Right lobe of liver (tissue), 6 donors: ENCODE measurements at regions not wholly inside any gene's neighbourhood (a gene's known extent, or its start where the extent isn't known, plus 50 kb on each side); places are given as distances from the start of the nearest gene placed in this dataset.

Experiments
- ATAC-seq, 4 donors: fragments of 200-7000 bp; cut with Tn5 transposase; one replicate each; pipeline ENCODE4 v1.9.1; 2020; ENCODE audit warnings: mild to moderate bottlenecking in 4 of 4, moderate library complexity in 4 of 4
- DNase-seq, 3 donors: peaks; one replicate each; pipeline ENCODE4 v3.0.0-alpha.2; 2020
- H3K27ac ChIP-seq, 3 donors: fragments of 200-600 bp; one replicate each; pipeline ENCODE4 v1.8.0; 2022
- H3K27me3 ChIP-seq, 2 donors: fragments of 200-600 bp; one replicate each; pipeline ENCODE4 v1.8.0; 2022
- H3K36me3 ChIP-seq, 4 donors: fragments of 200-600 bp; sonication (generic) in 1 of 4; one replicate each; pipeline versions ENCODE4 v1.5.1 to v1.8.0; 2017 to 2022; ENCODE audit warnings: control low read depth in 1 of 4
- H3K4me1 ChIP-seq, 4 donors: fragments of 200-600 bp; sonication (generic) in 1 of 4; one replicate each; pipeline versions ENCODE4 v1.5.1 to v1.8.0; 2017 to 2022; ENCODE audit warnings: control low read depth in 1 of 4
- H3K4me3 ChIP-seq, 3 donors: fragments of 200-600 bp; one replicate each; pipeline ENCODE4 v1.8.0; 2022
- H3K9me3 ChIP-seq, 4 donors: fragments of 200-600 bp; sonication (generic) in 1 of 4; one replicate each; pipeline versions ENCODE4 v1.5.1 to v1.8.0; 2017 to 2022; ENCODE audit warnings: control low read depth in 1 of 4
- POLR2A ChIP-seq: fragments of 450-650 bp; IDR thresholded peaks from one replicate; pipeline ENCODE4 v1.6.1; 2017; ENCODE audit warnings: antibody characterized with exemption, mild to moderate bottlenecking
- WGBS: methylation state at CpG from one replicate; pipeline ENCODE4 v1.1.6; 2018; ENCODE audit warnings: low coverage, low lambda C conversion rate; ENCODE audit not compliant: insufficient coverage; ENCODE audit errors: missing lambda C conversion rate; 5-methylcytosine and 5-hydroxymethylcytosine counted together
- intact Hi-C, 2 donors: fragments of 100-400 bp; cut with DNase I; formaldehyde crosslinking; loops; one replicate each; pipeline versions ENCODE4 v1.11.2 to v1.14.1; 2022
- TF ChIP-seq, protein P1 (sequence below), 4 donors: fragments of 200-600 bp in 3 of 4; fragments of 450-650 bp in 1 of 4; IDR thresholded peaks; one replicate each; pipeline versions ENCODE4 v1.5.1 to v1.8.0; 2016 to 2022; ENCODE audit warnings: antibody characterized with exemption in 4 of 4, mild to moderate bottlenecking in 2 of 4
- donor health status: DM: no; HTN: yes; CAD: no.
- donor health status: DM: no; HTN: no; CAD: no.
- donor health status: DM: no; HTN: no; CAD: no.
- donor health status: DM: no; HTN: yes; CAD: no.
- donor health status: DM: no; HTN: yes; CAD: no.

DNA sequence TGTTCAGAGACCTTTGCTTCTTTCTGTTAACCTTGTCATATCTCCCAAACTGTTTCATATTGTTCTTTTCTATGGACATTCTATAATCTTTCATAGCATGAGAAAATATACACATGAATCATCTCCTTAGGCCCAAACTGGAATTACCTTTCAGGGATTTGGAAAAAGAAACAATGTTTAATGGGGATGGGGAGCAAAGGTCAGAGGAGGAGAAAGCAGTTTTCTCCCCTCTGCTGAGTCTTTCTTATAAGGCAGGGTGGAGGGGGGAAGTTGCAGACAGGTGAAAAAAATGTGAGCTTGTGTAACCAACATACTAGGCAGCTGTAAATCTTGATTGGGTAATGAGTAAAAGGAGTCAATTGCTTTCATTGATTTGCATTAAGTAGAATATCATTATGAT lies 164.1 kb downstream of the BRINP2 start:
- ATAC-seq: no peak
- H3K36me3 ChIP-seq: no peaks in the 10 kb centered on the region
- no peaks in the 10 kb centered on the region for H3K9me3 ChIP-seq
- DNase-seq: no peak
- no peak for TF ChIP-seq POLR2A
- TF ChIP-seq, protein P1, sequence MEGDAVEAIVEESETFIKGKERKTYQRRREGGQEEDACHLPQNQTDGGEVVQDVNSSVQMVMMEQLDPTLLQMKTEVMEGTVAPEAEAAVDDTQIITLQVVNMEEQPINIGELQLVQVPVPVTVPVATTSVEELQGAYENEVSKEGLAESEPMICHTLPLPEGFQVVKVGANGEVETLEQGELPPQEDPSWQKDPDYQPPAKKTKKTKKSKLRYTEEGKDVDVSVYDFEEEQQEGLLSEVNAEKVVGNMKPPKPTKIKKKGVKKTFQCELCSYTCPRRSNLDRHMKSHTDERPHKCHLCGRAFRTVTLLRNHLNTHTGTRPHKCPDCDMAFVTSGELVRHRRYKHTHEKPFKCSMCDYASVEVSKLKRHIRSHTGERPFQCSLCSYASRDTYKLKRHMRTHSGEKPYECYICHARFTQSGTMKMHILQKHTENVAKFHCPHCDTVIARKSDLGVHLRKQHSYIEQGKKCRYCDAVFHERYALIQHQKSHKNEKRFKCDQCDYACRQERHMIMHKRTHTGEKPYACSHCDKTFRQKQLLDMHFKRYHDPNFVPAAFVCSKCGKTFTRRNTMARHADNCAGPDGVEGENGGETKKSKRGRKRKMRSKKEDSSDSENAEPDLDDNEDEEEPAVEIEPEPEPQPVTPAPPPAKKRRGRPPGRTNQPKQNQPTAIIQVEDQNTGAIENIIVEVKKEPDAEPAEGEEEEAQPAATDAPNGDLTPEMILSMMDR (IDR thresholded peaks at IDR 0.05): no peak
- intact Hi-C loops: no loop called here
- H3K27me3 ChIP-seq: no peaks in the 10 kb centered on the region
- no peaks in the 10 kb centered on the region for H3K4me1 ChIP-seq
- H3K27ac ChIP-seq: no peak overlapping the region
- H3K4me3 ChIP-seq: no peak overlapping the region

DNA sequence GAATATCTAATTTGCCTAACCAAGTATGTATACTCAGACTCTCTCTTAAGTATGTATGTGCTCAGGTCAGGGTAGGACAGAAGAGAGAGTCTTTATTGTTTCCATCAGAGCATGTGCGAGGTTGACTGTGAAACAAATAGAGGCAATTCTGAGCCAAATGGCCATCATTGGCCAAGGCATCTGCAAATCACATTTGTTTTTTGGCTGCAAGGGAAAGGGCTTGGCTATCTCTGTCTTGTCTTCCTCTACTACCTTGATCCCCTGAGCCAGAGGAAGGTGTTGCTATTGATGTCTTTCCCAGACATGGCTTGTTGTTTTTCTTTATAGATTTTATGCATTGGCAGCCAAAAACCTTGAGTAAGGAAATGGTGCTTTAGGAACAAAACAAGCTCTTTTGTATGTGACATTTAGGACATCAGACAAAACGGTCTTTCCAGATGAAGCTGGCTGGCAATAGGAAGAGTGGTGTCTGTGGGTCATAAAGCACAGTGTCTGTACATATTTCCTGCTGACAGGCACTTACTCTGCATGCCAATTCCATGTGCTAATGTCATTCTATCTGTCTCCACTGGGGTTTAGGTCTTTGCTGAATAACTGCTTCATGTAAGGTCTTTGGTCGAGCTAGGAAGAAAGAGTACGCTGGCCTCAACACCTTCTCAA lies 163.3 kb downstream of the BRINP2 start:
- intact Hi-C loops: no loop called here

More for the DNA sequence above, 163.3 kb downstream of the BRINP2 start:
- H3K27ac ChIP-seq: no peak overlapping the region
- no peak for DNase-seq
- WGBS: 68% methylated on average over 4 of the region's 4 CpGs
- TF ChIP-seq POLR2A: no peak
- TF ChIP-seq, protein P1 (IDR thresholded peaks at IDR 0.05): no peak
- H3K9me3 ChIP-seq: no peaks in the 10 kb centered on the region
- H3K4me3 ChIP-seq: no peak overlapping the region
- H3K27me3 ChIP-seq: no peaks in the 10 kb centered on the region
- H3K4me1 ChIP-seq: no peaks in the 10 kb centered on the region
- H3K36me3 ChIP-seq: no peaks in the 10 kb centered on the region
- ATAC-seq: no peak
